ENCODE measurements at regions not wholly inside any gene's neighbourhood (a gene's known extent, or its start where the extent isn't known, plus 50 kb on each side); places are given as distances from the start of the nearest gene placed in this dataset.
"Not testable (repeated sequence)": the region's sequence is repeated elsewhere in the genome, so short reads cannot be mapped to it uniquely, and the experiment has no call there.

DNA sequence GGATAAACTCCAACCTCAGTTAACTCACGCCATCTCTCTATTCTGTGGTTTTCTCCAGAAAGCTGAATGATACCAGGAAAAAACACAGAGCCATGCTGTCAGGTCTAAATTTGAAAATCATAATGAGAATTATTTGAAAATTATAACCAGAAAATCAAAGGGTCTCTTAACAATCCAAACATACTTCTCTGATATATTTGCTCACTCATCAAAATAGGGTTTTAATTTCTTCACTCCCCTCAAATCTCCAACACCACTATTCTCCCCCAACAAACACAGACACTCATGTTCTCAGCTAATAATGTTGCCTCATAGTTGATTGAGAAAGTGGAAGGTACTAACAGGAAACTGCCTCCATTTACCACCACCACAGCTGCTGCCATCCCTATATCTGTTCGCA lies 375.5 kb downstream of the TLE1 start:
- Histone ChIP-seq H3K4me3 (no peak overlapping the region), H3K27ac (no peak overlapping the region), H3K9me3 (no peaks in the 10 kb centered on the region), H3K4me1 (no peaks in the 10 kb centered on the region), H3K27me3 (no peaks in the 10 kb centered on the region), H3K36me3 (no peaks in the 10 kb centered on the region)
- DNase-seq (no peak), ATAC-seq (no peak), FAIRE-seq (no peak)
- 85 to 87% methylated on average over 2 of the region's 2 CpGs for WGBS, 2 donors
- intact Hi-C loops (cut with DNase I) = no loop called here
- TF ChIP-seq CTCF (IDR thresholded peaks at IDR 0.05) = no peak

DNA sequence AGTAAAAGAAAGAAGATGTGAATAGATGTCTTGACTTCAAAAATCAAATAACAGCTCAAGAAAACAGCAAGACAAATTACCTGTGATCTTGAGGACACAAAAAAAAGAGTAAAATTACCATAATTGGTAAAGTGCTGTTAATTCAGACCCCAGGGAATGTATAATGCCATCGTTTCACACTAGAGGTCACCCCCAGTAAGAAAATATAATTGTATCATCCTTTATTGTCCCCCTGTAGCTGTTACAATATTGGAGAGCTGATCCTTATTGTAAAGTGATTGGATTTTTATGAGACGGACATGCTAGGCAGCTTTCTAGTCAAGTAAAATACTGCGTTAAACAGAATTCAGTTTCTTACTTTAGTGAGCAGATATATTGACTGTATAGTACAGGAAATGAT lies 377.0 kb downstream of the TLE1 start:
- Histone ChIP-seq H3K9me3 (no peaks in the 10 kb centered on the region), H3K27ac (no peak overlapping the region), H3K4me3 (no peak overlapping the region), H3K4me1 (no peaks in the 10 kb centered on the region), H3K36me3 (no peaks in the 10 kb centered on the region), H3K27me3 (no peaks in the 10 kb centered on the region)
- DNase-seq (no peak), ATAC-seq (no peak), FAIRE-seq (no peak)
- intact Hi-C loops (cut with DNase I) = no loop called here
- 56 to 62% methylated on average over 3 of the region's 3 CpGs for WGBS, 2 donors
- TF ChIP-seq CTCF (IDR thresholded peaks at IDR 0.05) = no peak

- H3K9me3 ChIP-seq = no peaks in the 10 kb centered on the region
- H3K4me1 ChIP-seq = no peaks in the 10 kb centered on the region
- FAIRE-seq (no peak), DNase-seq (no peak), ATAC-seq (no peak)
- 59 to 73% methylated on average over 4 of the region's 4 CpGs for WGBS, 2 donors
- TF ChIP-seq CTCF (IDR thresholded peaks at IDR 0.05) = no peak
- no peak overlapping the region for H3K4me3 ChIP-seq
- H3K27me3 ChIP-seq = no peaks in the 10 kb centered on the region
- H3K27ac ChIP-seq = no peak overlapping the region
- intact Hi-C loops (cut with DNase I) = no loop called here
- no peaks in the 10 kb centered on the region for H3K36me3 ChIP-seq
Observed at GRCh38 chr9:81308404-81308803, 380.9 kb downstream of the TLE1 start.

DNA sequence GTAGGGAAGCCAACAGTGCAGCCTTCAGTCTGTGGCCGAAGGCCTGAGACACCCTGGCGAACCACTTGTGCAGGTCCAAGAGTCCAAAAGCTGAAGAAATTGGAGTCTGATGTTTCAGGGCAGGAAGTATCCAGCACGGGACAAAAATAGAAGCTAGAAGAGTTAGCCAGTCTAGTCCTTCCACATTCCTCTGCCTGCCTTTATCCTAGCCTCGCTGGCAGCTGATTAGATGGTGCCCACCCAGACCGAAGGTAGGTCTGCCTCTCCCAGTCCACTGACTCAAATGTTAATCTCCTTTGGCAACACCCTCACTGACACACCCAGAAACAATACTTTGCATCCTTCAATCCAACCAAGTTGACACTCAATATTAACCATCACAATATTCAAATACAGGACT lies 381.6 kb downstream of the TLE1 start:
- H3K4me1 ChIP-seq; H3K36me3 ChIP-seq; intact Hi-C loops (cut with DNase I); ATAC-seq; H3K4me3 ChIP-seq; H3K27me3 ChIP-seq; H3K27ac ChIP-seq; H3K9me3 ChIP-seq; DNase-seq; FAIRE-seq: not testable (repeated sequence)
- WGBS, 2 donors = 64 to 67% methylated on average over 5 of the region's 5 CpGs

DNA sequence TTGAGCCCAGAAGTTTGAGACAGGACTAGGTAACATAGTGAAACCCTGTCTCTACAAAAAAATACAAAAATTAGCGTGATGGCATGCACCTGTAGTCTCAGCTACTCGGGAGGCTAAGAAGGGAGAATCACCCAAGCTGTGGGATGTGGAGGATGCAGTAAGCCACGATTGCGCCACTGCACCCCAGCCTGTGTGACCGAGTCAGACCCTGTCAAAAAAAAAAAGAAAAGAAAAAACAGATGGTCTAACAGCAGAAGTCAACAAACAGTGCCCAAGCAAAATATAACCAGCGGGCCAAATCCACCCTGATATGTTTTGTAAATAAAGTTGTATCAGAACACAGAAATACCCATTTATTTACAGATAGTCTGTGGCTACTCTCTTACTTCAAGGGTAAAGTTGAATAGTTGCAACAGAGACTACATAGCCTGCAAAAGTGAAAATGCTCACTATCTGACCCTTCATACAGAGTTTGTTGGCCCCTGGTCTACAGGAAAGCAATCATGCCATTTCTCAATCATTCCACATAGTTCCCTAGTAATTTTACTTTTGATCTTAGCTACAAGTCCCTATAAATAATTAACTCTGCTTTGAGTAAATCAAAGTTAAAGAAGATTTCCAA lies 383.7 kb downstream of the TLE1 start:
- DNase-seq (no peak), FAIRE-seq (no peak), ATAC-seq (no peak)
- H3K27me3 ChIP-seq = no peaks in the 10 kb centered on the region
- WGBS, 2 donors = 59 to 71% methylated on average over 6 of the region's 6 CpGs
- H3K4me1 ChIP-seq = no peaks in the 10 kb centered on the region
- H3K27ac ChIP-seq = no peak overlapping the region
- H3K9me3 ChIP-seq = no peaks in the 10 kb centered on the region
- H3K4me3 ChIP-seq = no peak overlapping the region
- no peak for TF ChIP-seq CTCF (IDR thresholded peaks at IDR 0.05)
- no peaks in the 10 kb centered on the region for H3K36me3 ChIP-seq
- intact Hi-C loops (cut with DNase I) = no loop called here

Data from pancreas (tissue), 10 donors.